DND-41 (cell line): ENCODE measurements at regions not wholly inside any gene's neighbourhood (a gene's known extent, or its start where the extent isn't known, plus 50 kb on each side); places are given as distances from the start of the nearest gene placed in this dataset.

Experiments used
- EZH2 ChIP-seq: IDR thresholded peaks from 3 replicates; pipeline ENCODE4 v1.6.1; 2012; ENCODE audit warnings: borderline replicate concordance, low read depth, mild to moderate bottlenecking, moderate library complexity, low read length, inconsistent platforms; ENCODE audit not compliant: severe bottlenecking
- TF ChIP-seq, protein P1 (sequence below): IDR thresholded peaks from 2 replicates; pipeline ENCODE4 v1.5.1; 2012; ENCODE audit warnings: borderline replicate concordance, low read length, moderate library complexity, mild to moderate bottlenecking; ENCODE audit not compliant: poor library complexity, severe bottlenecking; ENCODE audit errors: extremely low read depth

DNA sequence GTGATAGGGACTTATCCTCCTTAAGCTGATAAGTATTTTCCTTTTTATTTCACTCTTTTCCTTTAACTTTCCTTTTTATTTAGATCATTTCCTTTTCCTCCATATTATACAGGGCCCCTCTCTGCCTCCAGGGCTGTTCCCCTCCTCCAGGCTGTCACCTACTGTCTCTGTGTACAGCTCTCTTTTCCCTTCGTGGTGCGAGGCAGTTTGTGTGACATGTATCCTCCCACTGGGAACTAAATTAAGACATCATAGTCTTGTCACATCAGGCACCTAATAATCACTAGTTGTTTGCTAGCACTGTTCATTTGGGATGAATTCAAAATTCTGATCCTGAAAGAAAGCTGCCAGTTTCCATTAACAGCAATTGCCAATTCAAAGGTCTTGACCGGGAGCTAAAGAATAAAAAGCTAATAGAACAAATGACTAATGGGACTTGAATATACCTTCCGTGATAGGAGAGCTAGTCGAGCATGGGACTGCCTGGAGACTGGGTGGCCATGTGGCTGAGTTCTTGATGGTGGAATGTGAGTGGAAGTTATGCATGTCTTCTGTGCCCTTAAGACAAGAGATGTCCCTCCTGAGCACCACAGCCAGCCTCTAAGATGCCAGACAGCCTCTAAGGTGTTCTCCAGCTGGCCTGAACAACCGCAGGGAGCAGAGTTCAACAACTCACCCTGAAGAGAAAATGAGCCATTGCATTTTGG is 77.7 kb upstream of the LRRC55 start:
- TF ChIP-seq, protein P1, sequence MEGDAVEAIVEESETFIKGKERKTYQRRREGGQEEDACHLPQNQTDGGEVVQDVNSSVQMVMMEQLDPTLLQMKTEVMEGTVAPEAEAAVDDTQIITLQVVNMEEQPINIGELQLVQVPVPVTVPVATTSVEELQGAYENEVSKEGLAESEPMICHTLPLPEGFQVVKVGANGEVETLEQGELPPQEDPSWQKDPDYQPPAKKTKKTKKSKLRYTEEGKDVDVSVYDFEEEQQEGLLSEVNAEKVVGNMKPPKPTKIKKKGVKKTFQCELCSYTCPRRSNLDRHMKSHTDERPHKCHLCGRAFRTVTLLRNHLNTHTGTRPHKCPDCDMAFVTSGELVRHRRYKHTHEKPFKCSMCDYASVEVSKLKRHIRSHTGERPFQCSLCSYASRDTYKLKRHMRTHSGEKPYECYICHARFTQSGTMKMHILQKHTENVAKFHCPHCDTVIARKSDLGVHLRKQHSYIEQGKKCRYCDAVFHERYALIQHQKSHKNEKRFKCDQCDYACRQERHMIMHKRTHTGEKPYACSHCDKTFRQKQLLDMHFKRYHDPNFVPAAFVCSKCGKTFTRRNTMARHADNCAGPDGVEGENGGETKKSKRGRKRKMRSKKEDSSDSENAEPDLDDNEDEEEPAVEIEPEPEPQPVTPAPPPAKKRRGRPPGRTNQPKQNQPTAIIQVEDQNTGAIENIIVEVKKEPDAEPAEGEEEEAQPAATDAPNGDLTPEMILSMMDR, result no peak
- TF ChIP-seq EZH2, result no peak
